IMR-90 (cell line): ENCODE measurements at regions not wholly inside any gene's neighbourhood (a gene's known extent, or its start where the extent isn't known, plus 50 kb on each side); places are given as distances from the start of the nearest gene placed in this dataset.

Experiments
- BHLHE40 ChIP-seq: fragments of 150-350 bp; IDR thresholded peaks from 2 replicates; pipeline ENCODE4 v1.6.1; 2016; ENCODE audit warnings: mild to moderate bottlenecking, low read depth, low read length
- CEBPB ChIP-seq: IDR thresholded peaks from 2 replicates; pipeline ENCODE4 v1.6.1; 2012; ENCODE audit warnings: low read depth, low read length, improper control_type of control experiment
- CTCF ChIP-seq: conservative IDR thresholded peaks from 2 replicates; pipeline ENCODE4 v1.5.1; 2012; ENCODE audit warnings: mild to moderate bottlenecking, low read depth, low read length, improper control_type of control experiment
- ELK1 ChIP-seq: fragments of 150-350 bp; IDR thresholded peaks from 2 replicates; pipeline ENCODE4 v1.6.1; 2016; ENCODE audit warnings: low read depth, mild to moderate bottlenecking, low read length, moderate library complexity, borderline replicate concordance
- FOS ChIP-seq: fragments of 150-350 bp; IDR thresholded peaks from 2 replicates; pipeline ENCODE4 v1.6.1; 2016; ENCODE audit warnings: low read depth, low read length
- NFE2L2 ChIP-seq: fragments of 150-350 bp; IDR thresholded peaks from 2 replicates; pipeline ENCODE4 v1.6.1; 2016; ENCODE audit warnings: low read depth, mild to moderate bottlenecking, low read length
- POLR2A ChIP-seq: IDR thresholded peaks from 2 replicates; pipeline ENCODE4 v1.6.1; 2012; ENCODE audit warnings: mild to moderate bottlenecking, low read depth, low read length
- RAD21 ChIP-seq: IDR thresholded peaks from 2 replicates; pipeline ENCODE4 v1.6.1; 2012; ENCODE audit warnings: low read length, improper control_type of control experiment
- RCOR1 ChIP-seq: IDR thresholded peaks from 2 replicates; pipeline ENCODE4 v1.6.1; 2012; ENCODE audit warnings: mild to moderate bottlenecking, low read length, improper control_type of control experiment; ENCODE audit not compliant: insufficient replicate concordance
- SMC3 ChIP-seq: fragments of 150-350 bp; IDR thresholded peaks from 2 replicates; pipeline ENCODE4 v1.6.1; 2016; ENCODE audit warnings: low read depth, mild to moderate bottlenecking, antibody characterized with exemption, low read length, moderate library complexity
- USF2 ChIP-seq: fragments of 150-350 bp; IDR thresholded peaks from 2 replicates; pipeline ENCODE4 v1.6.1; 2017; ENCODE audit warnings: mild to moderate bottlenecking, antibody characterized with exemption, low read length, low read depth

DNA sequence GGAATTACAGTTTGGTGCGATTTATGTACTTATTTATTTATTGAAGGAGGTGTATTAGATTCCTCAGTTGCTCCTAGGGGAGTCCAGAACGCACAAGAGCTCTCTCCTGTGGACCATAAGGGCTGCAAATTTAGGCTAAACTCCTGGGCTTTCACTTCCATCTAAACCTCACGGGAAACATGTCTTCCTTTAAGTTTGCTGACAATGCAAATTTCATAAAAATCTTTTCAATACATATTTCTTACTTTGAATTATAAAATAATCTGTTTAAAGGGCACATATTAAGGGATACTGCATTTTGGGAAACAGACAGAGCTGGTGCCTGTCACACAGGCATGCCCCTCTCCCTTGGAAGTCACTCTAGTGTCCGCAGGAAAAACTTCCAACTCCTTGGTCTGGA is 438.0 kb upstream of the CPEB2 start:
- TF ChIP-seq CTCF: no peak
- TF ChIP-seq RAD21: no peak
- TF ChIP-seq POLR2A: no peak
- no peak for TF ChIP-seq RCOR1
- no peak for TF ChIP-seq USF2
- no peak for TF ChIP-seq NFE2L2
- TF ChIP-seq SMC3: no peak
- TF ChIP-seq ELK1: no peak
- TF ChIP-seq CEBPB: no peak
- no peak for TF ChIP-seq BHLHE40
- no peak for TF ChIP-seq FOS
